ENCODE measurements at regions not wholly inside any gene's neighbourhood (a gene's known extent, or its start where the extent isn't known, plus 50 kb on each side); places are given as distances from the start of the nearest gene placed in this dataset.

- no peaks in the 10 kb centered on the region for H3K27me3 ChIP-seq (ENCODE audit: insufficient read depth, low read length)
- H2AFZ ChIP-seq (ENCODE audit: low read depth, low read length) = no peak overlapping the region
- H3K36me3 ChIP-seq (ENCODE audit: insufficient read depth, low read length) = no peaks in the 10 kb centered on the region
- no peak overlapping the region for H3K4me3 ChIP-seq (ENCODE audit: low read length)
- no peaks in the 10 kb centered on the region for H3K9me3 ChIP-seq (ENCODE audit: low read length)
- H3K4me1 ChIP-seq (ENCODE audit: insufficient read depth, low read length) = no peaks in the 10 kb centered on the region
Measured at GRCh38 chr4:178288462-178288861, 846.2 kb upstream of the AGA start.

GRCh38 chr4:178293601-178294000 lies 851.4 kb upstream of the AGA start:
- H3K4me3 ChIP-seq (ENCODE audit: low read length) = no peak overlapping the region
- no peaks in the 10 kb centered on the region for H3K4me1 ChIP-seq (ENCODE audit: insufficient read depth, low read length)
- no peak overlapping the region for H2AFZ ChIP-seq (ENCODE audit: low read depth, low read length)
- no peaks in the 10 kb centered on the region for H3K36me3 ChIP-seq (ENCODE audit: insufficient read depth, low read length)
- no peaks in the 10 kb centered on the region for H3K27me3 ChIP-seq (ENCODE audit: insufficient read depth, low read length)
- H3K9me3 ChIP-seq (ENCODE audit: low read length) = no peaks in the 10 kb centered on the region

DNA sequence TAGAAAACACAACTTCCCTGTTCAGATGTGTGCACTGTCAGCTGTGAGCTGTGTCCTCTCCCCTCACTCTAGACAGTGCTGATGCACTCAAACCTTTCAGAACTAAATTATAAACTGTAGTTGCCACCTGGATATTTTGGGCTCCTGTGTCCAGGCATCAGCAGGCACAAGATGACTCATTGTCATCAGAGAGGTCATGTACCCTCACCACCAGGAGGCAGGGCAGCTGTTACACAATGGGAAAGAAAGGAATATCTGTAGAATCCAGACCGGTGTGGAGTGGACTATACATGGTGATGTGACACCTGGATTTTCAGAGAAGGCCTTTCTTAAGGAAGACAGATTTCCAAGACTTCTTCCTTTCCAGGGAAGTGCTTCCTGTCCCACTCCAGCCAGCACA lies 854.4 kb upstream of the AGA start:
- no peak overlapping the region for H3K4me3 ChIP-seq (ENCODE audit: low read length)
- no peaks in the 10 kb centered on the region for H3K36me3 ChIP-seq (ENCODE audit: insufficient read depth, low read length)
- no peaks in the 10 kb centered on the region for H3K27me3 ChIP-seq (ENCODE audit: insufficient read depth, low read length)
- no peaks in the 10 kb centered on the region for H3K4me1 ChIP-seq (ENCODE audit: insufficient read depth, low read length)
- no peaks in the 10 kb centered on the region for H3K9me3 ChIP-seq (ENCODE audit: low read length)
- H2AFZ ChIP-seq (ENCODE audit: low read depth, low read length) = no peak overlapping the region

GRCh38 chr4:178306565-178306964 lies 864.3 kb upstream of the AGA start:
- H2AFZ ChIP-seq (ENCODE audit: low read depth, low read length) = no peak overlapping the region
- H3K36me3 ChIP-seq (ENCODE audit: insufficient read depth, low read length) = no peaks in the 10 kb centered on the region
- H3K9me3 ChIP-seq (ENCODE audit: low read length) = no peaks in the 10 kb centered on the region
- no peak overlapping the region for H3K4me3 ChIP-seq (ENCODE audit: low read length)
- no peaks in the 10 kb centered on the region for H3K27me3 ChIP-seq (ENCODE audit: insufficient read depth, low read length)
- H3K4me1 ChIP-seq (ENCODE audit: insufficient read depth, low read length) = no peaks in the 10 kb centered on the region

GRCh38 chr4:178309890-178310289 lies 867.7 kb upstream of the AGA start:
- H3K4me1 ChIP-seq (ENCODE audit: insufficient read depth, low read length) = no peaks in the 10 kb centered on the region
- H3K27me3 ChIP-seq (ENCODE audit: insufficient read depth, low read length) = no peaks in the 10 kb centered on the region
- H3K4me3 ChIP-seq (ENCODE audit: low read length) = no peak overlapping the region
- H3K9me3 ChIP-seq (ENCODE audit: low read length) = no peaks in the 10 kb centered on the region
- no peak overlapping the region for H2AFZ ChIP-seq (ENCODE audit: low read depth, low read length)
- H3K36me3 ChIP-seq (ENCODE audit: insufficient read depth, low read length) = no peaks in the 10 kb centered on the region

GRCh38 chr4:178311997-178312396 lies 869.8 kb upstream of the AGA start:
- Histone ChIP-seq H3K27me3 (ENCODE audit: insufficient read depth, low read length) (no peaks in the 10 kb centered on the region), H3K4me1 (ENCODE audit: insufficient read depth, low read length) (no peaks in the 10 kb centered on the region)

DNA sequence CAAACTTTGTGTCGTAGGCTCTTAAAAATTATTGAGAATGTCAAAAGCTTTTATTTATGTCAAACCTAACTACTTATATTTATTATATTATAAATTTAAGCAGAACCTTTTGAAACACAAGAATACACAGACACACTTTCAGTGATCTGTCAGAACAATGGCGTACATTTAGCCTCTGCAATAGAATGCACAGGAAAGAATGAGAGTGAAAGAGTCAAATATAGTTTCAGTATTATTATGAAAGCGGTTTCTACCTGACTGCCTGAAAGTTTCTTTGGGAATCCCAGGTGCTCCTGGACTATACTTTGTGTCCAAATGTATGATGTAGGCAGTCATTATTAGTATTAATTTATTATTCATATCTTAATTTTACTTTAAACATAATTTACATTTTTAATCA lies 872.0 kb upstream of the AGA start:
- Histone ChIP-seq H3K4me3 (ENCODE audit: low read length) (no peak overlapping the region), H3K4me1 (ENCODE audit: insufficient read depth, low read length) (no peaks in the 10 kb centered on the region), H2AFZ (ENCODE audit: low read depth, low read length) (no peak overlapping the region), H3K36me3 (ENCODE audit: insufficient read depth, low read length) (no peaks in the 10 kb centered on the region), H3K9me3 (ENCODE audit: low read length) (peaks cover 2% of the 10 kb centered on the region), H3K27me3 (ENCODE audit: insufficient read depth, low read length) (no peaks in the 10 kb centered on the region)

More at GRCh38 chr4:178311997-178312396, 869.8 kb upstream of the AGA start:
- no peaks in the 10 kb centered on the region for H3K36me3 ChIP-seq (ENCODE audit: insufficient read depth, low read length)
- H2AFZ ChIP-seq (ENCODE audit: low read depth, low read length) = no peak overlapping the region
- no peak overlapping the region for H3K4me3 ChIP-seq (ENCODE audit: low read length)
- H3K9me3 ChIP-seq (ENCODE audit: low read length) = no peaks in the 10 kb centered on the region

DNA sequence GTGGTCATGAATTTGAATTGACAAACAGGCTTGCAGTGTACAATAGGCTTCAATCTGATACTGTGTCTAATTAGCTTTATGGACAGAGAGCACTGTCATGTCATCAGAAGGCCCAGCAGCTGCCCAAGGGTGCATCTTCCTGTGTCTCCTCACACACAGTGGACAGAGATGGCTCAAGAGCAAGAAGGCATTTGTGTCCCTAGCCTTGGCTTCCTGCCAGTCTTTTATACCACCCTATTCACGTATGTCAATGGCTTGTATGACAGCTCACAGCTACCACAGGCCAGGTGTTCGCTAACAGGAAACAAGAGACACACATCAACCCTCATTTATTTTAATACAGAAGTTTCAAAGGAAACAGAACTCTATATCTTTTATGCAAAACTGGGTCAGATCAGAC lies 874.0 kb upstream of the AGA start:
- Histone ChIP-seq H3K36me3 (ENCODE audit: insufficient read depth, low read length) (no peaks in the 10 kb centered on the region), H2AFZ (ENCODE audit: low read depth, low read length) (no peak overlapping the region), H3K27me3 (ENCODE audit: insufficient read depth, low read length) (no peaks in the 10 kb centered on the region), H3K9me3 (ENCODE audit: low read length) (peaks cover 3% of the 10 kb centered on the region), H3K4me3 (ENCODE audit: low read length) (no peak overlapping the region), H3K4me1 (ENCODE audit: insufficient read depth, low read length) (no peaks in the 10 kb centered on the region)

DNA sequence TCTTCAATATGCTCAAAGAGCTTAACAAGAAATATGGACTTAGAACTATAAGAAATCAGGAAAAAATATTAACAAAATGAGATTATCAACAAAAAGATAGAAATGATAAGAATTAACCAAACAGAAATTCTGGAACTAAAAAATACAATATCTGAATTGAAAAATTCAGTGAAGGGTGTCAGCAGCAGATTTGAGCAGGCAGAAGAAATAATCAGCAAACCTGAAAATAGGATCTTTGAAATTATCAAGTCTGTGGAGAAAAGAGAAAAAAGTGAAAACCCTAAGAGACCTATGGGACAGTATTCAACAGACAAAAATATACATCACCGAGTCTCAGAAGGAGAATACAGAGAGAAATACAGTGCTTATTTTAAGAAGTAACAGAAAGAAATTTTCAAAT lies 877.8 kb upstream of the AGA start:
- H3K4me1 ChIP-seq (ENCODE audit: insufficient read depth, low read length) = no peaks in the 10 kb centered on the region
- peaks cover 3% of the 10 kb centered on the region for H3K9me3 ChIP-seq (ENCODE audit: low read length)
- H3K4me3 ChIP-seq (ENCODE audit: low read length) = no peak overlapping the region
- H3K36me3 ChIP-seq (ENCODE audit: insufficient read depth, low read length) = no peaks in the 10 kb centered on the region
- no peaks in the 10 kb centered on the region for H3K27me3 ChIP-seq (ENCODE audit: insufficient read depth, low read length)
- no peak overlapping the region for H2AFZ ChIP-seq (ENCODE audit: low read depth, low read length)

DNA sequence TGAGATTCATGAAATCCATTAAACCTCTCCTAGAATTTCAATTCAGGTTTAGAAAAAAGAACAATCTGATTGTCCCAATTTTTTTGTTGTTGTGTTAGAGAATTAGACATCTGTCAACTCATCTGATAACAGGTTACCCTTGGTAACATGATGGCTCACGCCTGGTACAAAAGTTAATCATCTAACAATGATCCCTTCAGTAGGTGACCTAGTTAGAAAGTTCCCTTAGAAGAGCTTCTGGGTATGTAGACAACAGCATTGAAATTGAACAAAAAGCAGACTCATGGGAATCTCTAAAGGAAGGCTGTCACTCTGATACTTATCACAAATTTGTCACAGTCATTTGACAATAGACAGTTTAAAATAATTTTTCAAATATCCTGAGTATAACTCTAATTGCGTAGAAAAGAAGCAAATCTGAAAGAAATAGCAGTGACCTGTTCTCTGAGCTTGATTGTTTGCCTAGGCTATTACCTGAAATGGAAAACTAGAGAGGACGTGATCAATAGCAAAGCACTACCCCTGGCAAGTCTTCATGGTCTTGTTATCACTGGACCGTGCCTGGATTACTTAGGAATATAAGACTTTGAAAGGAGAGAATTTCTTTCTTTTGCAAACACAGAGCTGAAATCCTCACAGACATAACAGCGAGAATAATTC lies 880.4 kb upstream of the AGA start:
- no peaks in the 10 kb centered on the region for H3K36me3 ChIP-seq (ENCODE audit: insufficient read depth, low read length)

GRCh38 chr4:178329226-178329872 lies 887.1 kb upstream of the AGA start:
- H3K4me3 ChIP-seq (ENCODE audit: low read length) = no peak overlapping the region

More for the DNA sequence above, 880.4 kb upstream of the AGA start:
- Histone ChIP-seq H3K4me1 (ENCODE audit: insufficient read depth, low read length) (no peaks in the 10 kb centered on the region), H2AFZ (ENCODE audit: low read depth, low read length) (no peak overlapping the region), H3K4me3 (ENCODE audit: low read length) (no peak overlapping the region), H3K27me3 (ENCODE audit: insufficient read depth, low read length) (no peaks in the 10 kb centered on the region), H3K9me3 (ENCODE audit: low read length) (peaks cover 3% of the 10 kb centered on the region)

DNA sequence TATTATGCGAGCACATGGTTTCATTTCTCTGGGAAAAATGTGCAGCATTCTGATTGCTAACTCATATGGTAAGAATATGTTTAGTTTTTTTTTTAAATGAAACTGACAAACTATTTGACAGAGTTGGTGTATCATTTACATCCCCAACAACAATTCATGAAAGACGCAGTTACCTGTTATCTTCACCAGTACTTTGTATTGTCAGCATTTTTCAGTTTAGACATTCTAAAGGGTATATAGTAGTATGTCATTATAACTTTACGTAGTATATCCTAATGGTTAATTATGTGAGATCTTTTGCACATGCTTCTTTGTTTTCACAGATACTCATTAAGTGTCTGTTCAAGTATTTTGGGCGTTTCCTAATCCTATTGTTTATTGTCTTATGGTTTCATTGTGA lies 891.1 kb upstream of the AGA start:
- Histone ChIP-seq H3K27me3 (ENCODE audit: insufficient read depth, low read length) (no peaks in the 10 kb centered on the region), H3K4me1 (ENCODE audit: insufficient read depth, low read length) (no peaks in the 10 kb centered on the region), H3K9me3 (ENCODE audit: low read length) (no peaks in the 10 kb centered on the region), H2AFZ (ENCODE audit: low read depth, low read length) (no peak overlapping the region), H3K36me3 (ENCODE audit: insufficient read depth, low read length) (no peaks in the 10 kb centered on the region), H3K4me3 (ENCODE audit: low read length) (no peak overlapping the region)

More at GRCh38 chr4:178329226-178329872, 887.1 kb upstream of the AGA start:
- Histone ChIP-seq H3K4me1 (ENCODE audit: insufficient read depth, low read length) (no peaks in the 10 kb centered on the region), H3K27me3 (ENCODE audit: insufficient read depth, low read length) (no peaks in the 10 kb centered on the region), H3K36me3 (ENCODE audit: insufficient read depth, low read length) (no peaks in the 10 kb centered on the region), H3K9me3 (ENCODE audit: low read length) (no peaks in the 10 kb centered on the region), H2AFZ (ENCODE audit: low read depth, low read length) (no peak overlapping the region)

DNA sequence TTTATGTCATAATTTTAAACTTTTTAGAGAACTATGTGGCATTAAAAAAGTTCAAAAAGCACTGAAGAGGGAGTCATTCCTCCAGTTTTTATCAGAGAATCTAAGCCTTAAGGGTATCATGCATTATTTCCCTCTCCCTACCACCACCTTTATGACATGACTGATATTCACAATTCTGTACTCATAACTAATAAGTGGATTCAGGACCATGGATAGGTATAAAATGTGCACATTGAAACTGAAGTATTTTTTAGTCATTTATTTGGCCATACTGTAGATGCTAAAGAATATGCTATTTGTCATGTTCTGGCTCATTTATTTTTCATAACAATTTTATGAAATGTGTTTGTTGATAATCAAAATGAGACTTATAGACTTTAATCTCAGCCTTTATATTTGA lies 897.5 kb upstream of the AGA start:
- H3K27me3 ChIP-seq (ENCODE audit: insufficient read depth, low read length) = no peaks in the 10 kb centered on the region
- H3K36me3 ChIP-seq (ENCODE audit: insufficient read depth, low read length) = no peaks in the 10 kb centered on the region
- no peaks in the 10 kb centered on the region for H3K9me3 ChIP-seq (ENCODE audit: low read length)
- no peaks in the 10 kb centered on the region for H3K4me1 ChIP-seq (ENCODE audit: insufficient read depth, low read length)
- H2AFZ ChIP-seq (ENCODE audit: low read depth, low read length) = no peak overlapping the region
- H3K4me3 ChIP-seq (ENCODE audit: low read length) = no peak overlapping the region

GRCh38 chr4:178340468-178340867 lies 898.2 kb upstream of the AGA start:
- Histone ChIP-seq H3K4me3 (ENCODE audit: low read length) (no peak overlapping the region), H3K27me3 (ENCODE audit: insufficient read depth, low read length) (no peaks in the 10 kb centered on the region), H3K9me3 (ENCODE audit: low read length) (no peaks in the 10 kb centered on the region), H3K36me3 (ENCODE audit: insufficient read depth, low read length) (no peaks in the 10 kb centered on the region), H2AFZ (ENCODE audit: low read depth, low read length) (no peak overlapping the region), H3K4me1 (ENCODE audit: insufficient read depth, low read length) (no peaks in the 10 kb centered on the region)

Measured in neuron (in vitro differentiated cells).